ENCODE measurements at regions not wholly inside any gene's neighbourhood (a gene's known extent, or its start where the extent isn't known, plus 50 kb on each side); places are given as distances from the start of the nearest gene placed in this dataset.

- TF ChIP-seq ZBTB7A (IDR thresholded peaks at IDR 0.05; ENCODE audit: low read depth), result no peak
- TF ChIP-seq FOXM1 (IDR thresholded peaks at IDR 0.05; ENCODE audit: borderline replicate concordance, low read depth), result no peak
- no peak for TF ChIP-seq REST (IDR thresholded peaks at IDR 0.05; ENCODE audit: low read depth)
- TF ChIP-seq YY1 (IDR thresholded peaks at IDR 0.05; ENCODE audit: low read depth), result no peak
- no peak for TF ChIP-seq EP300 (IDR thresholded peaks at IDR 0.05; ENCODE audit: borderline replicate concordance)
- no peak for TF ChIP-seq USF1 (IDR thresholded peaks at IDR 0.05)
- no peak for TF ChIP-seq MAX (IDR thresholded peaks at IDR 0.05)
- TF ChIP-seq CREB1 (IDR thresholded peaks at IDR 0.05; ENCODE audit: low read depth), result no peak
- no peak for TF ChIP-seq CEBPB (IDR thresholded peaks at IDR 0.05)
- TF ChIP-seq TAF1 (IDR thresholded peaks at IDR 0.05; ENCODE audit: low read depth), result no peak
- TF ChIP-seq RAD21 (IDR thresholded peaks at IDR 0.05; ENCODE audit: low read depth), result no peak
- no peak for TF ChIP-seq EGR1 (IDR thresholded peaks at IDR 0.05)
- TF ChIP-seq TEAD4 (IDR thresholded peaks at IDR 0.05), result no peak
These were observed 293.7 kb upstream of the FOXF1 start for GRCh38 chr16:86216591-86216990.

All from Ishikawa (cell line).